ENCODE measurements at regions not wholly inside any gene's neighbourhood (a gene's known extent, or its start where the extent isn't known, plus 50 kb on each side); places are given as distances from the start of the nearest gene placed in this dataset.

DNA sequence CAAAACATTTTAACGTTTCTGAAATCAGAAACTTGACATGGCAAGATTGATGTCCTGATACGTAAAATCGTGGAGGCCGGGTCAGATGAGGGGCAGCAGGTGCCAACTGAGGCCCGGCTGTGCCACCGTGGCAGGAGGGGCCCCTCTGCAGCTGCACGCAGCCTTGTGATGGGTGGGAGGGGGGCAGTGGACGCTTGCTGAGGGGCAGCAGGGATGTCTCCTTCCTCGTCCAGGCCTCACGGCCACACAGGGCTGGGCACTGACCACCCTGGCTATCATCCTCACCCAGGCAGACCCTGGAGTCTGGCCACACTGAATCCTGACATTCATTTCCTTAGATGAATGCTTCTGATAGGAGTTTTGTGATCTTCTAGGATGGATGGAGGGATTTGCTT lies 114.7 kb downstream of the ERMARD start:
- Histone ChIP-seq H3K27ac (no peak overlapping the region), H2AFZ (no peak overlapping the region), H3K4me3 (no peak overlapping the region), H3K9me3 (ENCODE audit: low read depth) (no peaks in the 10 kb centered on the region), H3K4me2 (ENCODE audit: unreplicated experiment) (no peak overlapping the region), H3K9me2 (ENCODE audit: insufficient read depth) (no peaks in the 10 kb centered on the region), H4K20me1 (ENCODE audit: insufficient read depth) (no peaks in the 10 kb centered on the region), H3K27me3 (replicated peaks; ENCODE audit: insufficient read depth) (no peaks in the 10 kb centered on the region), H3K4me1 (ENCODE audit: insufficient read depth) (no peaks in the 10 kb centered on the region), H3K79me2 (ENCODE audit: insufficient read depth) (no peaks in the 10 kb centered on the region), H3K9ac (no peak overlapping the region), H3K36me3 (ENCODE audit: low read depth) (no peaks in the 10 kb centered on the region), H3F3A (ENCODE audit: insufficient read depth) (no peaks in the 10 kb centered on the region)
- TF ChIP-seq EZH2phosphoT487 (IDR thresholded peaks at IDR 0.05; ENCODE audit: insufficient read depth, low read depth), result no peak
- in situ Hi-C loops (cut with MboI), result no loop called here
- no peak for DNase-seq
- 56 to 59% methylated on average over 10 of the region's 10 CpGs for WGBS, 2 experiments (ENCODE audit: low coverage in 1 of 2, low lambda C conversion rate in 2 of 2, missing lambda C conversion rate in 2 of 2)

DNA sequence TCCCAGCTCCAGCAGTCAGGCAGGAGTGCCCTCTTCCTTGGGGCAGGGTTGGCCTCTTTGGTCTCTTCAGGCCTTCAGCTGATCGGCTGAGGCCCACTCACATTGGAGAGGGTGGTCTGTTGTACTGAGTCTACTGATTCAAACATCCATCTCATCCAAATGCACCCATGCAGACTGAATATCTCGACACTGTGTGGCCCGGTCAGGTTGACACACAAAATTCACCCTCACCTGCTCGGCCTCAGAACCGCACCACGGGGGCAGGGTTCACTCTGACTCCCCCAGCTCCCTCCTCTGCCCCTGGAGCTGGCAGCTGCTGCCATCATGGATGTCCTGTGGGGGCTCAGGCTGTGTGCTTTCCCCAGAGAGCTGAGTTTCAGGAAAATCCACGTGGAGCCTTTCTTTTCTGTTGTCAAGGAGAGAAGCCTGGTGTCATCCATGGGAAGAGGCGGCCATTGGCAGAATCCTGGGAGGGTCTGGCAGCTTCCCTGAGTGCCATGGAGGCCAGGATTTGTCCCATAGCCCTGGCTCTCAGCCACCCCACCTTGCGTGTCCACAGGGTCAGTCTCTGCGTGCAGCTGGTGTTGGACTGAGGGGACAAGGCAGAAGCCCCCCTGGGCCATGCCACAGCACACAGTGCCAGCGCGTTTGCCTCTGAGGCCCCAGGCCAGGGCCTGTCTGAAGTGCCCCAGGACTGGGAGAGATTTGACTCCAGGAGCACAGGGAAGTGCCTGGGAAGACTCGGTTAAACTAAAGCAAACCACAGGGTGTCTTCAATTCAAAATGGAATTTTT lies 114.1 kb downstream of the ERMARD start:
- TF ChIP-seq EZH2 (IDR thresholded peaks at IDR 0.05; ENCODE audit: insufficient read depth, poor library complexity, severe bottlenecking), result no peak
- no peak for TF ChIP-seq EZH2phosphoT487 (IDR thresholded peaks at IDR 0.05; ENCODE audit: insufficient read depth, low read depth)
- H3K4me2 ChIP-seq (ENCODE audit: unreplicated experiment), result no peak overlapping the region
- H3K27ac ChIP-seq, result no peak overlapping the region
- DNase-seq, result no peak
- H4K20me1 ChIP-seq (ENCODE audit: insufficient read depth), result no peaks in the 10 kb centered on the region
- in situ Hi-C loops (cut with MboI), result no loop called here
- H2AFZ ChIP-seq, result no peak overlapping the region
- H3K79me2 ChIP-seq (ENCODE audit: insufficient read depth), result no peaks in the 10 kb centered on the region
- H3K27me3 ChIP-seq (replicated peaks; ENCODE audit: insufficient read depth), result no peaks in the 10 kb centered on the region
- H3K4me1 ChIP-seq (ENCODE audit: insufficient read depth), result no peaks in the 10 kb centered on the region
- no peaks in the 10 kb centered on the region for H3F3A ChIP-seq (ENCODE audit: insufficient read depth)
- WGBS, 2 experiments (ENCODE audit: low coverage in 1 of 2, low lambda C conversion rate in 2 of 2, missing lambda C conversion rate in 2 of 2), result 63 to 64% methylated on average over 13 of the region's 13 CpGs
- H3K9me3 ChIP-seq (ENCODE audit: low read depth), result no peaks in the 10 kb centered on the region
- no peak overlapping the region for H3K9ac ChIP-seq
- no peaks in the 10 kb centered on the region for H3K36me3 ChIP-seq (ENCODE audit: low read depth)
- H3K4me3 ChIP-seq, result no peak overlapping the region
- no peaks in the 10 kb centered on the region for H3K9me2 ChIP-seq (ENCODE audit: insufficient read depth)

DNA sequence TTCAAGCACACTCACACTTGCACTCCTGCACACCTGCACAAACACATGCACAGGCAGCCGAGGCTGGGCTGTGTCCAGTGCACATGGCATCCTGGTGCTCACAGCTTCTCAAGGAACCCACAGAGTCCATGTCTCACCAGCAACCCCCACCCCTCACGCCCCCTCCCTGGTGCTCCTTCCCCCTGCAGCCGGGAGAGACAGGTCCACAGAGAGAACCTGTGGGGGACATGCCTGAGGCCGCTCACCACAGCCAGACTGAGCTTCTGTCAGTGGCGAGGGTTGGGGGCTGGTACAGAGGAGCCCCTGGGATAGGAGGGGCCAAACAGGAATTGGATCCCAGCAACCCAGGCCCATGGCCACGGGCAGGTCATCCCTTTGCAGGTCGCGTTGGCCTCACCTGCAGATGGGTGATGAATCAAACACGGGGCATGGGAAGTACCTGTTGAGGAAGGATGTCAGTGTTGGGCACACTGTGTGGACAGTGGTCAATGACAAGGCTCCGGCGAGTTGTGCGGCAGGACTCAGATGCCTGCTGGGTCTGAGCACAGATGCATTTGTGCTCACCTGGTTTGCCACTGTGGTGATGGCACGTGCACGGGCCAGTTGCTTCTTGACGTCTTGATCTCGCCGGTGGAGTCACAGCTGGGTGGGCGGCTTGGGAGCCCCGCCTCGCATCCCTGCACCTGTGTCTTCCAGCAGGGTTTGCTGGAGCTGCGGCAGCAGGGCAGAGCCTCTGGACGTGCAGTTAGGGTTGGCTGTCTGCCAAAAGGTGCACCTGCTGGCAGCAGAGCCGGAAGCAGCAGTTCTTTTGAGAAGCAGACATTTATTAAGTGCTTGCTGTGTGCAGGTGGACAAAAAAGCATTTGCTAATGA lies 113.0 kb downstream of the ERMARD start:
- Histone ChIP-seq H3K36me3 (ENCODE audit: low read depth) (no peaks in the 10 kb centered on the region), H3K4me3 (no peak overlapping the region), H3K9me2 (ENCODE audit: insufficient read depth) (no peaks in the 10 kb centered on the region), H3F3A (ENCODE audit: insufficient read depth) (no peaks in the 10 kb centered on the region), H3K4me1 (ENCODE audit: insufficient read depth) (no peaks in the 10 kb centered on the region), H3K4me2 (ENCODE audit: unreplicated experiment) (no peak overlapping the region), H4K20me1 (ENCODE audit: insufficient read depth) (no peaks in the 10 kb centered on the region), H2AFZ (no peak overlapping the region), H3K27me3 (replicated peaks; ENCODE audit: insufficient read depth) (no peaks in the 10 kb centered on the region), H3K9me3 (ENCODE audit: low read depth) (no peaks in the 10 kb centered on the region), H3K27ac (no peak overlapping the region), H3K9ac (no peak overlapping the region), H3K79me2 (ENCODE audit: insufficient read depth) (no peaks in the 10 kb centered on the region)
- no peak for TF ChIP-seq EZH2phosphoT487 (IDR thresholded peaks at IDR 0.05; ENCODE audit: insufficient read depth, low read depth)
- no peak for TF ChIP-seq EZH2 (IDR thresholded peaks at IDR 0.05; ENCODE audit: insufficient read depth, poor library complexity, severe bottlenecking)
- DNase-seq, result no peak
- in situ Hi-C loops (cut with MboI), result no loop called here
- 52 to 59% methylated on average over 21 to 23 of the region's 23 CpGs for WGBS, 2 experiments (ENCODE audit: low coverage in 1 of 2, low lambda C conversion rate in 2 of 2, missing lambda C conversion rate in 2 of 2)

DNA sequence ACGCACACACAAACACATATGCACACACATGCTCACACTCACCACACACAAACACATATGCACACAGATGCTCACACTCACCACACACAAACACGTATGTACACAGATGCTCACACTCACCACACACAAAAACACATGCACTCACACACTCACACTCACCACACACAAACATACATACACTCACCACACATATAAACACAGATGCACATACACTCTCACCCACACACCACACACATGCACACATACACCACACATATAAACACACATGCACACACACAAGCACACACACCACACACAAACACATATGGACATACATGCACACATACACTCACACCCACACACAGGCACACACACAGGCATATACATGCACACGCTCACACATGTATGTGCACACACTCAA lies 112.3 kb downstream of the ERMARD start:
- no peaks in the 10 kb centered on the region for H3K27me3 ChIP-seq (replicated peaks; ENCODE audit: insufficient read depth)
- H4K20me1 ChIP-seq (ENCODE audit: insufficient read depth), result no peaks in the 10 kb centered on the region
- no peak overlapping the region for H3K4me3 ChIP-seq
- TF ChIP-seq EZH2phosphoT487 (IDR thresholded peaks at IDR 0.05; ENCODE audit: insufficient read depth, low read depth), result no peak
- no peak for TF ChIP-seq EZH2 (IDR thresholded peaks at IDR 0.05; ENCODE audit: insufficient read depth, poor library complexity, severe bottlenecking)
- H3K27ac ChIP-seq, result no peak overlapping the region
- H3K9me3 ChIP-seq (ENCODE audit: low read depth), result no peaks in the 10 kb centered on the region
- 80 to 81% methylated on average over 3 of the region's 3 CpGs for WGBS, 2 experiments (ENCODE audit: low coverage in 1 of 2, low lambda C conversion rate in 2 of 2, missing lambda C conversion rate in 2 of 2)
- no peaks in the 10 kb centered on the region for H3F3A ChIP-seq (ENCODE audit: insufficient read depth)
- H3K4me2 ChIP-seq (ENCODE audit: unreplicated experiment), result no peak overlapping the region
- H3K79me2 ChIP-seq (ENCODE audit: insufficient read depth), result no peaks in the 10 kb centered on the region
- DNase-seq, result no peak
- no peak overlapping the region for H3K9ac ChIP-seq
- in situ Hi-C loops (cut with MboI), result no loop called here
- H3K9me2 ChIP-seq (ENCODE audit: insufficient read depth), result no peaks in the 10 kb centered on the region
- H3K36me3 ChIP-seq (ENCODE audit: low read depth), result no peaks in the 10 kb centered on the region
- no peaks in the 10 kb centered on the region for H3K4me1 ChIP-seq (ENCODE audit: insufficient read depth)
- H2AFZ ChIP-seq, result no peak overlapping the region
